Mesothelial cell of epicardium (in vitro differentiated cells): ENCODE measurements at regions not wholly inside any gene's neighbourhood (a gene's known extent, or its start where the extent isn't known, plus 50 kb on each side); places are given as distances from the start of the nearest gene placed in this dataset.
A peak's percentile ranks its signal among the peaks of the same experiment; 100 is the strongest.

Experiments used
- DNase-seq, 2 experiments: peaks; one replicate each; pipeline ENCODE4 v3.0.0; 2021; ENCODE audit warnings: low spot score in 2 of 2; ENCODE audit not compliant: unreplicated experiment in 2 of 2
- H3K27ac Mint-ChIP-seq: 2 replicates; pipeline ENCODE4 v1.8.0; 2021; ENCODE audit warnings: mixed read lengths
- H3K27me3 Mint-ChIP-seq: 2 replicates; pipeline ENCODE4 v1.8.0; 2021; ENCODE audit warnings: low read depth, mixed read lengths
- H3K36me3 Mint-ChIP-seq: 2 replicates; pipeline ENCODE4 v1.8.0; 2021; ENCODE audit warnings: mixed read lengths
- H3K4me1 Mint-ChIP-seq: 2 replicates; pipeline ENCODE4 v1.8.0; 2021; ENCODE audit warnings: mixed read lengths
- H3K4me3 Mint-ChIP-seq: 2 replicates; pipeline ENCODE4 v1.8.0; 2021; ENCODE audit warnings: mild to moderate bottlenecking, moderate library complexity, mixed read lengths
- H3K9me3 Mint-ChIP-seq: 2 replicates; pipeline ENCODE4 v1.8.0; 2021; ENCODE audit warnings: mixed read lengths
- CTCF ChIP-seq: fragments of 200-600 bp; sonication (generic); IDR thresholded peaks from one replicate; pipeline ENCODE4 v1.5.0; 2021; ENCODE audit warnings: antibody characterized with exemption; ENCODE audit not compliant: unreplicated experiment

DNA sequence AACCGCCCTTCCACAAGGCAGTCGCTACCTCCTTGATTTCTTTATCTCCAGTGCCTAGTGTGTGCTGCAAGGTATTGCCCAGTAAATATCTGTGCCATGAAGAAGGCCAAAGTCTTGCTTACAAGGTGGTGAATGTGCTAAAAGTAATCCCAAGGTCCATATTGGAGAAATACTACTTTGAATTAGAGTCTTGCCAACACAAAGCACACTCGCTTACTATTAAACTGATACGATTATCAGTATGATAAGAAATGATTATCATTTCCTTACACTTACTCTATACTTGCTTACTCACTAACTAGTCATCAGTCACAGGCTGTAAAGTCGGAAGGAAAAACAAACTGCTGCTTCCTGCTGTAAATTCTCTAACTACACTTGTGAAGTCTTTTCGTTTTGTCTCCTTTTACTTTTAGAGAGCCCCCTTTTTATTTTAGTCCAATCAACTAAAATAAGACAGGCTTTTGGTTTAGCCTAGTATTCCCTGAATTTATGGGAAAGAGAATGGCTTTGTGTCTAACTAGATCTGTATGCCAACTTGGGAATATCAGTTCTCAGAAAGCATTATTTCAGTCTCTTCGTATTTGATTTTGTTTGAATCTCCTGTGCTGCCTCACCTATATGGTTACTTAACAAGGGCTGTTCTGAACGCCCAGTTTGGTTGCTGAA lies 107.1 kb upstream of the TSC22D2 start:
- Mint-ChIP-seq H3K27me3 (no peaks in the 10 kb centered on the region), H3K27ac (no peak overlapping the region), H3K4me3 (no peak overlapping the region), H3K36me3 (no peaks in the 10 kb centered on the region), H3K4me1 (peaks cover 23% of the 10 kb centered on the region), H3K9me3 (no peaks in the 10 kb centered on the region)
- no peak for TF ChIP-seq CTCF
- no peak for DNase-seq

- H3K36me3 Mint-ChIP-seq = no peaks in the 10 kb centered on the region
- no peaks in the 10 kb centered on the region for H3K9me3 Mint-ChIP-seq
- peaks cover 25% of the 10 kb centered on the region for H3K4me1 Mint-ChIP-seq
- H3K27ac Mint-ChIP-seq = no peak overlapping the region
- no peak for DNase-seq
- TF ChIP-seq CTCF = no peak
- no peaks in the 10 kb centered on the region for H3K27me3 Mint-ChIP-seq
- no peak overlapping the region for H3K4me3 Mint-ChIP-seq
Observed at GRCh38 chr3:150300388-150300787, 107.7 kb upstream of the TSC22D2 start.

DNA sequence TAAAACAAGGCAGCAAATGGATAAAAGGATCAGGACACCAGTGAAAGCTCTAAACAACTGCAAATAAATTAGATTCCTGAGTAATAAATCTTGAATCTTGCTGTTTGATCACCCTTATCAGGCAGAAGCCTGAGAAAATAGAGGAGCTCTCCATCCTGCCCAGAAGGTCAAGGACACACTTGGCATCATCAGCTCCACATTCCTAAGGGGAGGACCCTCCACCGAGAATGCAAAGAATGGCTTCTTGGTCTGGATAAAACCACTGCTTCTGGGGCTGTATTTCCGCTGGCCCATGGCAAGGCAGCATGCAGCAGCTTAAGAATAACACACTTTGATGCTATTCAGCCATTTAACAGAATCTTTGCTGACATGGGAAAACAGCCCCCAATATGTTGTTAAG lies 108.9 kb upstream of the TSC22D2 start:
- Mint-ChIP-seq H3K9me3 (no peaks in the 10 kb centered on the region), H3K4me3 (no peak overlapping the region), H3K36me3 (no peaks in the 10 kb centered on the region), H3K4me1 (peaks cover 29% of the 10 kb centered on the region), H3K27ac (peak overlapping the region; percentile 71), H3K27me3 (no peaks in the 10 kb centered on the region)
- no peak for TF ChIP-seq CTCF
- no peak for DNase-seq

- TF ChIP-seq CTCF = no peak
- Mint-ChIP-seq H3K4me1 (peaks cover 36% of the 10 kb centered on the region), H3K4me3 (no peak overlapping the region), H3K36me3 (no peaks in the 10 kb centered on the region), H3K9me3 (no peaks in the 10 kb centered on the region), H3K27ac (no peak overlapping the region), H3K27me3 (no peaks in the 10 kb centered on the region)
- DNase-seq = no peak
Observed at GRCh38 chr3:150296966-150297365, 111.1 kb upstream of the TSC22D2 start.

- no peak for TF ChIP-seq CTCF
- Mint-ChIP-seq H3K36me3 (peaks cover 2% of the 10 kb centered on the region), H3K4me1 (peaks cover 36% of the 10 kb centered on the region), H3K9me3 (peaks cover 7% of the 10 kb centered on the region), H3K27ac (peak overlapping the region; percentile 91), H3K27me3 (no peaks in the 10 kb centered on the region), H3K4me3 (no peak overlapping the region)
- DNase-seq = no peak
Observed at GRCh38 chr3:150296123-150296735, 111.9 kb upstream of the TSC22D2 start.
